OCI-LY3 (cell line): ENCODE measurements at regions not wholly inside any gene's neighbourhood (a gene's known extent, or its start where the extent isn't known, plus 50 kb on each side); places are given as distances from the start of the nearest gene placed in this dataset.

Experiments used
- EZH2phosphoT487 ChIP-seq: fragments of 200-600 bp; shearing (Covaris generic); IDR thresholded peaks from 2 replicates; pipeline ENCODE4 v1.6.1; 2018; ENCODE audit warnings: antibody characterized with exemption, mixed run types, low read depth
- TF ChIP-seq, protein P1 (sequence below): fragments of 200-600, 300-600 bp; sonication (generic); IDR thresholded peaks from 2 replicates; pipeline ENCODE4 v1.5.1; 2014; ENCODE audit warnings: antibody characterized with exemption, low read length, low read depth

DNA sequence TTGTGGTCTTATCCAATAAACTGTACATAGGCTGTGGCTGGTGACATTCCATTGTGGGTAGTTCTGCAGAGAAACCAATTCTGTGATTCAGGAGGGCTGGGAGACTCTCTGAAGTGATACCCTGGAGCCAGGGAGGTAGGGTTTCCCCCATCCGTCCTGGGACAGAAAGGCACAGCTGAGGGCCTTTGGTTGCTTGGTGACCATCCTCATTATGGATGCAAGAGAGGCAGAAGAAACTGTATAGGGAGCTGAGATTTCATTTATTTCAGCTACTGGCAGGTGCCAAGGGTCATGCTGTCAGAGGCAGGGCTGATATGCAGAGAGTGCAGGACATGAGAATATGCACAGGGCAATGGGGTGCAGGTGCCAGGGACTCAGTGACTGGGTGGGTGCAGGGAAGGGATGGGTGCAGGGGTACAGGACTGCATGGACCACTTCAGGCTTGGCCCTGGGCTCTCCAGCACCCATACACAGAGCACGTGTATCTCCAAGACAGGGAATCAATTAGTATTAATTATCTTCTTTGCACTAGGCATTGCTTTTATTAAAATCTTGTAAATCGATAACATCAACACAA is 236.5 kb downstream of the ICE1 start:
- TF ChIP-seq, protein P1, sequence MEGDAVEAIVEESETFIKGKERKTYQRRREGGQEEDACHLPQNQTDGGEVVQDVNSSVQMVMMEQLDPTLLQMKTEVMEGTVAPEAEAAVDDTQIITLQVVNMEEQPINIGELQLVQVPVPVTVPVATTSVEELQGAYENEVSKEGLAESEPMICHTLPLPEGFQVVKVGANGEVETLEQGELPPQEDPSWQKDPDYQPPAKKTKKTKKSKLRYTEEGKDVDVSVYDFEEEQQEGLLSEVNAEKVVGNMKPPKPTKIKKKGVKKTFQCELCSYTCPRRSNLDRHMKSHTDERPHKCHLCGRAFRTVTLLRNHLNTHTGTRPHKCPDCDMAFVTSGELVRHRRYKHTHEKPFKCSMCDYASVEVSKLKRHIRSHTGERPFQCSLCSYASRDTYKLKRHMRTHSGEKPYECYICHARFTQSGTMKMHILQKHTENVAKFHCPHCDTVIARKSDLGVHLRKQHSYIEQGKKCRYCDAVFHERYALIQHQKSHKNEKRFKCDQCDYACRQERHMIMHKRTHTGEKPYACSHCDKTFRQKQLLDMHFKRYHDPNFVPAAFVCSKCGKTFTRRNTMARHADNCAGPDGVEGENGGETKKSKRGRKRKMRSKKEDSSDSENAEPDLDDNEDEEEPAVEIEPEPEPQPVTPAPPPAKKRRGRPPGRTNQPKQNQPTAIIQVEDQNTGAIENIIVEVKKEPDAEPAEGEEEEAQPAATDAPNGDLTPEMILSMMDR: no peak
- no peak for TF ChIP-seq EZH2phosphoT487
